SK-N-SH (cell line): ENCODE measurements at regions not wholly inside any gene's neighbourhood (a gene's known extent, or its start where the extent isn't known, plus 50 kb on each side); places are given as distances from the start of the nearest gene placed in this dataset.
A peak's percentile ranks its signal among the peaks of the same experiment; 100 is the strongest.

ENCODE experiments used
- CTCF ChIA-PET: fragments of 300-600, 350-600 bp; formaldehyde crosslinking; extraction: SDS; loops from one replicate; lab custom pipeline; 2021; lab: Yijun Ruan, JAX
- POLR2A ChIA-PET: fragments of 350-600 bp; sonication (Branson Sonifier 250); formaldehyde crosslinking; extraction: SDS; loops from one replicate; lab custom pipeline; 2020; ENCODE audit warnings: antibody characterized with exemption, inconsistent platforms; lab: Yijun Ruan, JAX
- DNase-seq: peaks from one replicate; pipeline ENCODE4 v3.0.0; 2012
- H2AFZ ChIP-seq: fragments of 200-600 bp; sonication (generic); 2 replicates; pipeline ENCODE4 v1.8.1; 2016; ENCODE audit warnings: antibody characterized with exemption, mild to moderate bottlenecking, low read depth
- H3F3A ChIP-seq: fragments of 200-600 bp; sonication (generic); replicated peaks from 2 replicates; pipeline ENCODE3; 2016; ENCODE audit warnings: antibody characterized with exemption, mild to moderate bottlenecking; ENCODE audit not compliant: insufficient read depth
- H3K27ac ChIP-seq, 2 experiments: fragments of 200-500 bp in 1 of 2; fragments of 200-600 bp in 1 of 2; sonication (Bioruptor generic) in 1 of 2; sonication (generic), shearing (Covaris generic) in 1 of 2; 2 replicates each; pipeline versions ENCODE4 v1.5.1 to v1.6.1; 2014 to 2016; ENCODE audit warnings: low read depth in 2 of 2, inconsistent platforms in 1 of 2, low read length in 1 of 2, mild to moderate bottlenecking in 1 of 2, mixed read lengths in 1 of 2
- H3K27me3 ChIP-seq: fragments of 200-600 bp; sonication (generic), shearing (Covaris generic); 2 replicates; pipeline ENCODE4 v1.6.1; 2016; ENCODE audit warnings: mixed run types; ENCODE audit not compliant: insufficient read depth
- H3K36me3 ChIP-seq, 2 experiments: fragments of 200-500 bp in 1 of 2; fragments of 200-600 bp in 1 of 2; sonication (Bioruptor generic) in 1 of 2; sonication (generic) in 1 of 2; replicated peaks in 1 of 2; 2 replicates each; pipeline versions ENCODE3 to v1.5.1; 2014 to 2016; ENCODE audit warnings: low read length in 1 of 2, mild to moderate bottlenecking in 1 of 2; ENCODE audit not compliant: insufficient read depth in 2 of 2, control insufficient read depth in 1 of 2
- H3K4me1 ChIP-seq, 2 experiments: fragments of 200-500 bp in 1 of 2; fragments of 200-600 bp in 1 of 2; sonication (Bioruptor generic) in 1 of 2; sonication (generic), shearing (Covaris generic) in 1 of 2; 2 replicates each; pipeline versions ENCODE4 v1.5.1 to v1.6.1; 2014 to 2016; ENCODE audit warnings: low read depth in 1 of 2, low read length in 1 of 2, mixed run types in 1 of 2; ENCODE audit not compliant: insufficient read depth in 2 of 2, control insufficient read depth in 1 of 2
- H3K4me2 ChIP-seq: fragments of 200-600 bp; sonication (generic), shearing (Covaris generic); 2 replicates; pipeline ENCODE4 v1.6.1; 2017; ENCODE audit warnings: mixed run types
- H3K4me3 ChIP-seq, 2 experiments: fragments of 200-500 bp in 1 of 2; fragments of 200-600 bp in 1 of 2; sonication (Bioruptor generic) in 1 of 2; sonication (generic), shearing (Covaris generic) in 1 of 2; 2 replicates each; pipeline versions ENCODE4 v1.5.1 to v1.8.1; 2014 to 2016; ENCODE audit warnings: low read depth in 2 of 2, inconsistent platforms in 1 of 2, low read length in 1 of 2, mild to moderate bottlenecking in 1 of 2, mixed read lengths in 1 of 2, moderate library complexity in 1 of 2
- H3K79me2 ChIP-seq: fragments of 200-600 bp; sonication (generic); 2 replicates; pipeline ENCODE4 v1.8.1; 2017; ENCODE audit warnings: mild to moderate bottlenecking; ENCODE audit not compliant: insufficient read depth
- H3K9ac ChIP-seq: fragments of 200-600 bp; sonication (generic); 2 replicates; pipeline ENCODE4 v1.6.1; 2017; ENCODE audit warnings: mixed run types
- H3K9me2 ChIP-seq: fragments of 200-600 bp; sonication (generic); 2 replicates; pipeline ENCODE4 v1.6.1; 2017; ENCODE audit warnings: mixed run types
- H3K9me3 ChIP-seq: fragments of 200-600 bp; sonication (generic); 2 replicates; pipeline ENCODE4 v1.6.1; 2017; ENCODE audit warnings: mixed run types, mild to moderate bottlenecking, moderate library complexity
- H4K20me1 ChIP-seq: fragments of 200-600 bp; sonication (generic); 2 replicates; pipeline ENCODE4 v1.6.1; 2017; ENCODE audit warnings: mild to moderate bottlenecking, mixed run types; ENCODE audit not compliant: insufficient read depth
- EZH2phosphoT487 ChIP-seq: fragments of 200-600 bp; sonication (generic); IDR thresholded peaks from 2 replicates; pipeline ENCODE4 v1.6.1; 2017; ENCODE audit warnings: low read depth, mixed run types, mild to moderate bottlenecking, antibody characterized with exemption, moderate library complexity, borderline replicate concordance
- FOSL2 ChIP-seq: IDR thresholded peaks from 2 replicates; pipeline ENCODE4 v1.4.0; 2012; ENCODE audit warnings: low read depth, mild to moderate bottlenecking, moderate library complexity, borderline replicate concordance
- FOXJ3 ChIP-seq: sonication (generic); formaldehyde crosslinking; IDR thresholded peaks from 2 replicates; pipeline ENCODE4 v1.5.1; 2020; ENCODE audit warnings: mild to moderate bottlenecking, missing genetic modification reagents
- FOXM1 ChIP-seq: IDR thresholded peaks from 2 replicates; pipeline ENCODE4 v1.4.0; 2012; ENCODE audit warnings: low read depth, mild to moderate bottlenecking
- GABPA ChIP-seq: IDR thresholded peaks from 2 replicates; pipeline ENCODE4 v1.4.0; 2012; ENCODE audit warnings: low read depth, mild to moderate bottlenecking
- MEF2A ChIP-seq: IDR thresholded peaks from 2 replicates; pipeline ENCODE4 v1.4.0; 2012; ENCODE audit warnings: low read depth, borderline replicate concordance
- MXI1 ChIP-seq: IDR thresholded peaks from 2 replicates; pipeline ENCODE4 v1.6.1; 2012; ENCODE audit warnings: mild to moderate bottlenecking, low read depth, low read length, improper control_type of control experiment
- RAD21 ChIP-seq: IDR thresholded peaks from 2 replicates; pipeline ENCODE4 v1.6.1; 2012; ENCODE audit warnings: mild to moderate bottlenecking, low read length
- RXRA ChIP-seq: IDR thresholded peaks from 2 replicates; pipeline ENCODE4 v1.4.0; 2012; ENCODE audit warnings: low read depth, mild to moderate bottlenecking, borderline replicate concordance
- SIN3A ChIP-seq: IDR thresholded peaks from 2 replicates; pipeline ENCODE4 v1.6.1; 2012; ENCODE audit warnings: low read depth, mild to moderate bottlenecking, low read length, moderate library complexity, borderline replicate concordance
- SMC3 ChIP-seq: IDR thresholded peaks from 2 replicates; pipeline ENCODE4 v1.6.1; 2012; ENCODE audit warnings: low read depth, low read length, improper control_type of control experiment
- TAF1 ChIP-seq: IDR thresholded peaks from 2 replicates; pipeline ENCODE4 v1.6.1; 2012; ENCODE audit warnings: low read depth, mild to moderate bottlenecking, low read length, moderate library complexity, borderline replicate concordance
- YY1 ChIP-seq: IDR thresholded peaks from 2 replicates; pipeline ENCODE4 v1.4.0; 2012; ENCODE audit warnings: low read depth, mild to moderate bottlenecking
- WGBS: methylation state at CpG from one replicate; pipeline ENCODE4 v1.1.6; 2017; ENCODE audit warnings: low lambda C conversion rate; 5-methylcytosine and 5-hydroxymethylcytosine counted together
- TF ChIP-seq, protein P1 (sequence below): IDR thresholded peaks from 2 replicates; pipeline ENCODE4 v1.4.0; 2012; ENCODE audit warnings: low read depth
- TF ChIP-seq, protein P2 (sequence below): fragments of 150-350 bp; IDR thresholded peaks from 2 replicates; pipeline ENCODE4 v1.6.1; 2016; ENCODE audit warnings: mild to moderate bottlenecking, low read depth, low read length
- TF ChIP-seq, protein P3 (sequence below): IDR thresholded peaks from 2 replicates; pipeline ENCODE4 v1.4.0; 2012; ENCODE audit warnings: low read depth, borderline replicate concordance

DNA sequence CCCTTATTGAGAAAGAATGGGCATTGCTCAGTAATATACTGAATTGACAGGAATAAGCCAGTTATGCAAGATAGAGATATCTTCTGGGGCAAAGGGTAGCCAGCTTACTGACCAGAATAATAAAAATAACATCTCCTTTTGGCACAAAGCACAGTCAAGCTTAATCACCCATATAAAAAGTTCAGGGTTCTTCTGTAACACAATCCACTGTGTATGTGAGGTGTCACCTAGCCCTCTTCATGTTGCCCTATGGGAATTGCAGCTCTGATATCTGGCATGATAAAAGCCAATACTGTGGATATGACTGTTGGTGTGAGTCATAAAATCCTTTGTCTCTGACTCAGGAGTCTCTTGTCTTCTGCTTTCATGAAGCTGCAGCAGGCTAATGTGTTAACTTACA lies 90.8 kb downstream of the DSEL start (continued):
- TF ChIP-seq, protein P1, sequence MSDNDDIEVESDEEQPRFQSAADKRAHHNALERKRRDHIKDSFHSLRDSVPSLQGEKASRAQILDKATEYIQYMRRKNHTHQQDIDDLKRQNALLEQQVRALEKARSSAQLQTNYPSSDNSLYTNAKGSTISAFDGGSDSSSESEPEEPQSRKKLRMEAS: peak; percentile 63; the same call in 1 of the 2 replicates
- no peak for TF ChIP-seq MXI1
- TF ChIP-seq TAF1: no peak
- TF ChIP-seq, protein P2, sequence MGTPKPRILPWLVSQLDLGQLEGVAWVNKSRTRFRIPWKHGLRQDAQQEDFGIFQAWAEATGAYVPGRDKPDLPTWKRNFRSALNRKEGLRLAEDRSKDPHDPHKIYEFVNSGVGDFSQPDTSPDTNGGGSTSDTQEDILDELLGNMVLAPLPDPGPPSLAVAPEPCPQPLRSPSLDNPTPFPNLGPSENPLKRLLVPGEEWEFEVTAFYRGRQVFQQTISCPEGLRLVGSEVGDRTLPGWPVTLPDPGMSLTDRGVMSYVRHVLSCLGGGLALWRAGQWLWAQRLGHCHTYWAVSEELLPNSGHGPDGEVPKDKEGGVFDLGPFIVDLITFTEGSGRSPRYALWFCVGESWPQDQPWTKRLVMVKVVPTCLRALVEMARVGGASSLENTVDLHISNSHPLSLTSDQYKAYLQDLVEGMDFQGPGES: no peak
- TF ChIP-seq MEF2A: peak; percentile 72; the same call in 1 of the 2 replicates
- TF ChIP-seq RXRA: peak; percentile 83
- TF ChIP-seq EZH2phosphoT487: no peak
- TF ChIP-seq GABPA: no peak
- no peak for TF ChIP-seq YY1
- TF ChIP-seq FOXJ3 (CRISPR knock-in tag): no peak
- TF ChIP-seq SMC3: no peak
- peak; percentile 65; the same call in 1 of the 2 replicates for TF ChIP-seq FOXM1
- TF ChIP-seq, protein P3, sequence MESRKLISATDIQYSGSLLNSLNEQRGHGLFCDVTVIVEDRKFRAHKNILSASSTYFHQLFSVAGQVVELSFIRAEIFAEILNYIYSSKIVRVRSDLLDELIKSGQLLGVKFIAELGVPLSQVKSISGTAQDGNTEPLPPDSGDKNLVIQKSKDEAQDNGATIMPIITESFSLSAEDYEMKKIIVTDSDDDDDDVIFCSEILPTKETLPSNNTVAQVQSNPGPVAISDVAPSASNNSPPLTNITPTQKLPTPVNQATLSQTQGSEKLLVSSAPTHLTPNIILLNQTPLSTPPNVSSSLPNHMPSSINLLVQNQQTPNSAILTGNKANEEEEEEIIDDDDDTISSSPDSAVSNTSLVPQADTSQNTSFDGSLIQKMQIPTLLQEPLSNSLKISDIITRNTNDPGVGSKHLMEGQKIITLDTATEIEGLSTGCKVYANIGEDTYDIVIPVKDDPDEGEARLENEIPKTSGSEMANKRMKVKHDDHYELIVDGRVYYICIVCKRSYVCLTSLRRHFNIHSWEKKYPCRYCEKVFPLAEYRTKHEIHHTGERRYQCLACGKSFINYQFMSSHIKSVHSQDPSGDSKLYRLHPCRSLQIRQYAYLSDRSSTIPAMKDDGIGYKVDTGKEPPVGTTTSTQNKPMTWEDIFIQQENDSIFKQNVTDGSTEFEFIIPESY: peak; percentile 79
- TF ChIP-seq RAD21: no peak
- no peak for TF ChIP-seq SIN3A

DNA sequence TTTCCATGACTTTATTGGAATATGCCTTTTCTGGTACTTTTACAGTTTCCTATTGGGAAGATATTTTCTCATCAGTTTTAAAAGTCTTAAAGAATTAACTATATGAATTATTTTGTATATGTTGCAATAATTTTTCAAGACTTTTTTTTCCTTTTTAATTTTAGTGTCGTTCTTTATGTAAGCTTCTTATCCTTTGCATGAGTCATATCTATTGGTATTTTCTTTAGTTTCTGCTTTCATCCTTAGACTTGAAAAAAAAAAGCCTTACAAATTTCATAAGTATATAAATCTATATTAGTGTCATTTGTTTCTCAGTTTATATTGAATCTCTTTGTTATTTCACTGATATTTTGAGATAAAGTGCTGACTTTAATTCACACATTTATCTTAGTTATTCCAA lies 94.9 kb downstream of the DSEL start:
- no peak for TF ChIP-seq GABPA
- TF ChIP-seq FOSL2: peak; percentile 16; the same call in 1 of the 2 replicates
- no peaks in the 10 kb centered on the region for H4K20me1 ChIP-seq
- ChIA-PET CTCF (interaction anchor here (0.7 kb wide), 1 partner anchor 20 kb away, joined by 3 read pairs; no protein-coding TSS in a partner anchor), POLR2A (no interaction called here)
- no peaks in the 10 kb centered on the region for H3K9me2 ChIP-seq
- no peaks in the 10 kb centered on the region for H3K9me3 ChIP-seq
- no peak for DNase-seq
- WGBS: 41% methylated on average over 1 of the region's 1 CpG
- H3K4me3 ChIP-seq: no peak overlapping the region
- H3K4me2 ChIP-seq: no peak overlapping the region
- no peaks in the 10 kb centered on the region for H3K27me3 ChIP-seq
- H3K79me2 ChIP-seq: no peaks in the 10 kb centered on the region
- H3K4me1 ChIP-seq: no peaks in the 10 kb centered on the region; a peak in 1 of 4 replicates
- H3K27ac ChIP-seq: no peak overlapping the region
- no peaks in the 10 kb centered on the region for H3K36me3 ChIP-seq
- H3K9ac ChIP-seq: no peak overlapping the region
- no peak overlapping the region for H2AFZ ChIP-seq
- H3F3A ChIP-seq: peaks cover 6% of the 10 kb centered on the region
